H1 (cell line): ENCODE measurements at regions not wholly inside any gene's neighbourhood (a gene's known extent, or its start where the extent isn't known, plus 50 kb on each side); places are given as distances from the start of the nearest gene placed in this dataset.

Experiments used
- CTCF ChIA-PET: fragments of 300-600 bp; sonication (Branson Sonifier 250); formaldehyde crosslinking; loops from one replicate; lab custom pipeline; 2021; ENCODE audit not compliant: partially characterized antibody; lab: Charles Lee
- POLR2A ChIA-PET: fragments of 300-600 bp; sonication (Branson Sonifier 250); formaldehyde crosslinking; loops from one replicate; lab custom pipeline; 2021; ENCODE audit warnings: inconsistent platforms; ENCODE audit not compliant: partially characterized antibody; lab: Charles Lee
- DNase-seq, 2 experiments: peaks; one replicate each; pipeline versions ENCODE4 v3.0.0 to v3.0.0-alpha.2; 2010 to 2022; ENCODE audit warnings: low spot score in 2 of 2, low read depth in 1 of 2, mixed read lengths in 1 of 2
- FAIRE-seq: peaks from 2 replicates; lab custom pipeline; 2011; peaks lifted over from hg19 to GRCh38; lab: Jason Lieb, UNC
- H2AFZ ChIP-seq: 2 replicates; pipeline ENCODE4 v1.8.1; 2012; ENCODE audit warnings: low read length, inconsistent platforms
- H2AK5ac ChIP-seq: 2 replicates; pipeline ENCODE4 v1.6.1; 2013; ENCODE audit warnings: low read depth, low read length
- H2BK120ac ChIP-seq: replicated peaks from 2 replicates; pipeline ENCODE3; 2013; ENCODE audit warnings: low read depth, low read length, inconsistent platforms
- H2BK12ac ChIP-seq: 2 replicates; pipeline ENCODE4 v1.6.1; 2013; ENCODE audit warnings: low read depth, low read length
- H2BK15ac ChIP-seq: 2 replicates; pipeline ENCODE4 v1.6.1; 2013; ENCODE audit warnings: low read length
- H2BK20ac ChIP-seq: 2 replicates; pipeline ENCODE4 v1.6.1; 2013; ENCODE audit warnings: low read length
- H2BK5ac ChIP-seq: 2 replicates; pipeline ENCODE4 v1.6.1; 2013; ENCODE audit warnings: low read depth, low read length
- H3K14ac ChIP-seq: 2 replicates; pipeline ENCODE4 v1.6.1; 2013; ENCODE audit warnings: inconsistent platforms; ENCODE audit not compliant: insufficient read length
- H3K18ac ChIP-seq: 2 replicates; pipeline ENCODE4 v1.6.1; 2013; ENCODE audit warnings: low read length; ENCODE audit errors: extremely low read depth
- H3K23ac ChIP-seq: 2 replicates; pipeline ENCODE4 v1.6.1; 2013; ENCODE audit warnings: inconsistent platforms; ENCODE audit not compliant: insufficient read length
- H3K23me2 ChIP-seq: 2 replicates; pipeline ENCODE4 v1.6.1; 2013; ENCODE audit warnings: low read depth, low read length
- H3K27ac ChIP-seq: 2 replicates; pipeline ENCODE4 v1.6.1; 2011; ENCODE audit warnings: low read depth, low read length, inconsistent platforms
- H3K27me3 ChIP-seq, 4 experiments: replicated peaks in 1 of 4; 1 replicate in 1 of 4; 2 replicates in 3 of 4; pipeline versions ENCODE4 v1.6.1 to v1.8.1; 2011 to 2013; ENCODE audit warnings: low read length in 3 of 4, mild to moderate bottlenecking in 3 of 4, inconsistent platforms in 2 of 4, mixed read lengths in 2 of 4, moderate library complexity in 1 of 4; ENCODE audit not compliant: control insufficient read depth in 3 of 4, insufficient read depth in 3 of 4; ENCODE audit errors: extremely low read depth in 1 of 4
- H3K36me3 ChIP-seq, 4 experiments: 2 replicates each; pipeline versions ENCODE4 v1.6.1 to v1.8.1; 2011 to 2013; ENCODE audit warnings: mild to moderate bottlenecking in 4 of 4, low read length in 3 of 4, moderate library complexity in 2 of 4, control low read depth in 1 of 4, inconsistent platforms in 1 of 4; ENCODE audit not compliant: insufficient read depth in 4 of 4, control insufficient read depth in 2 of 4
- H3K4ac ChIP-seq: replicated peaks from 2 replicates; pipeline ENCODE3; 2013; ENCODE audit warnings: low read length, low read depth, mixed read lengths, inconsistent platforms; ENCODE audit not compliant: insufficient read length
- H3K4me1 ChIP-seq, 4 experiments: replicated peaks in 1 of 4; 1 replicate in 1 of 4; 2 replicates in 3 of 4; pipeline versions ENCODE4 v1.6.1 to v1.8.1; 2011 to 2013; ENCODE audit warnings: low read length in 3 of 4, inconsistent platforms in 2 of 4, mixed read lengths in 1 of 4; ENCODE audit not compliant: insufficient read depth in 4 of 4, control insufficient read depth in 3 of 4
- H3K4me2 ChIP-seq, 2 experiments: 2 replicates each; pipeline versions ENCODE4 v1.6.1 to v1.8.1; 2011 to 2013; ENCODE audit warnings: low read depth in 2 of 2, low read length in 2 of 2, control low read depth in 1 of 2, inconsistent platforms in 1 of 2, mild to moderate bottlenecking in 1 of 2; ENCODE audit not compliant: insufficient read depth in 1 of 2
- H3K4me3 ChIP-seq, 4 experiments: fragments of 200-600, 300-600 bp in 1 of 4; sonication (generic), shearing (Covaris generic), sonication (Bioruptor Twin) in 1 of 4; 2 replicates each; pipeline versions ENCODE4 v1.5.1 to v1.8.1; 2011 to 2016; ENCODE audit warnings: low read length in 4 of 4, low read depth in 3 of 4, control low read depth in 2 of 4, inconsistent platforms in 2 of 4, mild to moderate bottlenecking in 2 of 4, mixed read lengths in 1 of 4, moderate library complexity in 1 of 4; ENCODE audit not compliant: insufficient read depth in 2 of 4; ENCODE audit errors: extremely low read depth in 1 of 4
- H3K56ac ChIP-seq: replicated peaks from 2 replicates; pipeline ENCODE3; 2013; ENCODE audit warnings: low read depth, mild to moderate bottlenecking, mixed read lengths, low read length, inconsistent platforms; ENCODE audit not compliant: insufficient read length
- H3K79me1 ChIP-seq: 2 replicates; pipeline ENCODE4 v1.6.1; 2013; ENCODE audit warnings: low read depth, low read length, control low read depth
- H3K79me2 ChIP-seq, 2 experiments: 2 replicates each; pipeline versions ENCODE4 v1.6.1 to v1.8.1; 2012 to 2013; ENCODE audit warnings: low read length in 2 of 2, mild to moderate bottlenecking in 2 of 2, inconsistent platforms in 1 of 2; ENCODE audit not compliant: insufficient read depth in 2 of 2, control insufficient read depth in 1 of 2
- H3K9ac ChIP-seq, 4 experiments: replicated peaks in 1 of 4; 1 replicate in 1 of 4; 2 replicates in 3 of 4; pipeline versions ENCODE4 v1.6.1 to v1.8.1; 2011 to 2013; ENCODE audit warnings: low read depth in 3 of 4, low read length in 3 of 4, control low read depth in 2 of 4, mild to moderate bottlenecking in 2 of 4, moderate library complexity in 2 of 4, inconsistent platforms in 1 of 4; ENCODE audit errors: extremely low read depth in 1 of 4
- H3K9me3 ChIP-seq, 2 experiments: 2 replicates each; pipeline versions ENCODE4 v1.6.1 to v1.8.1; 2012 to 2013; ENCODE audit warnings: mild to moderate bottlenecking in 2 of 2, moderate library complexity in 2 of 2, control low read depth in 1 of 2, inconsistent platforms in 1 of 2, low read depth in 1 of 2, low read length in 1 of 2, mixed read lengths in 1 of 2; ENCODE audit not compliant: insufficient read depth in 2 of 2
- H4K20me1 ChIP-seq, 2 experiments: replicated peaks in 1 of 2; 2 replicates each; pipeline versions ENCODE3 to v1.8.1; 2011 to 2013; ENCODE audit warnings: inconsistent platforms in 2 of 2, low read length in 2 of 2, mild to moderate bottlenecking in 1 of 2; ENCODE audit not compliant: insufficient read depth in 2 of 2, control insufficient read depth in 1 of 2
- H4K5ac ChIP-seq: 2 replicates; pipeline ENCODE4 v1.6.1; 2013; ENCODE audit warnings: low read length, low read depth, mixed read lengths, inconsistent platforms; ENCODE audit not compliant: insufficient read length
- H4K8ac ChIP-seq: 2 replicates; pipeline ENCODE4 v1.8.0; 2013; ENCODE audit warnings: mild to moderate bottlenecking, moderate library complexity, low read length, inconsistent platforms; ENCODE audit not compliant: insufficient read depth; ENCODE audit errors: extremely low read depth
- H4K91ac ChIP-seq: replicated peaks from 2 replicates; pipeline ENCODE3; 2013; ENCODE audit warnings: low read length, mixed read lengths, inconsistent platforms; ENCODE audit not compliant: insufficient read length
- CREB1 ChIP-seq: IDR thresholded peaks from 2 replicates; pipeline ENCODE4 v1.6.1; 2012; ENCODE audit warnings: inconsistent platforms
- GABPA ChIP-seq: IDR thresholded peaks from 2 replicates; pipeline ENCODE4 v1.6.1; 2011; ENCODE audit warnings: mild to moderate bottlenecking, low read length, moderate library complexity, borderline replicate concordance; ENCODE audit not compliant: insufficient read depth
- KDM1A ChIP-seq: fragments of 200-600, 300-600 bp; sonication (generic); IDR thresholded peaks from 2 replicates; pipeline ENCODE4 v1.7.1; 2016; ENCODE audit warnings: mild to moderate bottlenecking, low read length, borderline replicate concordance
- KDM5A ChIP-seq: fragments of 200-600 bp; IDR thresholded peaks from 2 replicates; pipeline ENCODE4 v1.7.1; 2012; ENCODE audit warnings: mild to moderate bottlenecking, low read length, inconsistent platforms, mixed read lengths
- WGBS, 2 experiments: shearing (Covaris generic) in 1 of 2; methylation state at CpG; one replicate each; pipeline versions ENCODE4 v1.1.6 to v1.1.7; 2013 to 2015; ENCODE audit warnings: low lambda C conversion rate in 2 of 2, mixed read lengths in 2 of 2, inconsistent platforms in 1 of 2, low coverage in 1 of 2, missing lambda C conversion rate in 1 of 2; ENCODE audit not compliant: insufficient replicate concordance in 2 of 2, insufficient coverage in 1 of 2, insufficient read length in 1 of 2; ENCODE audit errors: extremely low coverage in 1 of 2, missing lambda C conversion rate in 1 of 2; 5-methylcytosine and 5-hydroxymethylcytosine counted together

DNA sequence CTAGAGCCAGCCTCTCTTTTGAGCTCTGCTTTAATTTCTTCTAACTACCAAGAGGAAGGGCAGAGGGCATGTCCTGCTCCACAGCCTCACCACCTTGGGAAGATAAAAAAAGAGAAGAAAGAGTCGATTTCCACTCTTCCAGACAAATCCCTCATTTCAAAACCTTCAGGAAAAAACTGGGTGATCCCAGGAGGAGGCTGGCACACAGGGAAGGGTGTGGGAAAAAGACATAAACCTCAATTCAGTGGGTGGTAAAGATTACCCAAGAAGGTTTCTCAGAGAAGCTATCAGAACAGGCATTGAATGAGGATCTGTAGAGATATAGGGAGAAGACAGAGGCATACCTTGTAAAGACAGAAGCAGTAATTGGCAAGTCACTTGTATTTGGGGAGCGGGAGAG lies 79.9 kb upstream of the CRHR1 start:
- no peak overlapping the region for H3K14ac ChIP-seq
- H3K36me3 ChIP-seq, result no peaks in the 10 kb centered on the region
- no peak overlapping the region for H3K18ac ChIP-seq
- H3K4me2 ChIP-seq, result no peak overlapping the region
- no peak for DNase-seq
- no peak overlapping the region for H3K27ac ChIP-seq
- H2BK20ac ChIP-seq, result no peak overlapping the region
- H3K9me3 ChIP-seq, result no peaks in the 10 kb centered on the region
- H2BK15ac ChIP-seq, result no peak overlapping the region
- H3K79me2 ChIP-seq, result no peaks in the 10 kb centered on the region
- H4K91ac ChIP-seq, result no peak overlapping the region
- H3K4me1 ChIP-seq, result peaks cover 0 to 8% (median 3%) of the 10 kb centered on the region in 4 experiments; a peak in 5 of 7 replicates
- no peak overlapping the region for H2BK12ac ChIP-seq
- H2AFZ ChIP-seq, result no peak overlapping the region
- peaks cover 0 to 2% (median 0%) of the 10 kb centered on the region in 4 experiments; a peak in 2 of 7 replicates for H3K27me3 ChIP-seq
- no peak overlapping the region for H3K4ac ChIP-seq
- H4K5ac ChIP-seq, result no peak overlapping the region
- H3K4me3 ChIP-seq, result no peak overlapping the region
- ChIA-PET CTCF (interaction anchor here (0.9 to 7.4 kb wide), 6 partner anchors 17 to 267 kb away, joined by 3 to 35 read pairs (median 4); partner anchors contain the start of gene CRHR1), POLR2A (no interaction called here)
- no peak overlapping the region for H2BK5ac ChIP-seq
- H2BK120ac ChIP-seq, result no peak overlapping the region
- H4K20me1 ChIP-seq, result peaks cover 2 to 4% of the 10 kb centered on the region in 2 experiments
- 72% methylated on average over 2 of the region's 2 CpGs; no CpG with 5 or more reads in 1 of the 2 experiments for WGBS, 2 experiments
- FAIRE-seq, result no peak
- no peak overlapping the region for H4K8ac ChIP-seq
- no peak overlapping the region for H3K9ac ChIP-seq
- H3K56ac ChIP-seq, result no peak overlapping the region
- TF ChIP-seq KDM1A, result no peak
- no peak for TF ChIP-seq GABPA
- TF ChIP-seq CREB1, result no peak
- no peak for TF ChIP-seq KDM5A
- H3K23ac ChIP-seq, result no peak overlapping the region
- no peaks in the 10 kb centered on the region for H3K79me1 ChIP-seq
- H3K23me2 ChIP-seq, result no peaks in the 10 kb centered on the region; the same call in 1 of the 2 replicates
- H2AK5ac ChIP-seq, result no peak overlapping the region
